ENCODE measurements at regions not wholly inside any gene's neighbourhood (a gene's known extent, or its start where the extent isn't known, plus 50 kb on each side); places are given as distances from the start of the nearest gene placed in this dataset.

- no peak for TF ChIP-seq CTCF (conservative IDR thresholded peaks at IDR 0.05; ENCODE audit: low read depth, low read length)
- no peak for TF ChIP-seq EZH2 (IDR thresholded peaks at IDR 0.05; ENCODE audit: low read length, unreplicated experiment)
- TF ChIP-seq EZH2phosphoT487 (IDR thresholded peaks at IDR 0.05; ENCODE audit: borderline replicate concordance, low read length) = no peak
These were observed 157.7 kb upstream of the TBX3 start for GRCh38 chr12:114841557-114842251.
